ENCODE measurements at regions not wholly inside any gene's neighbourhood (a gene's known extent, or its start where the extent isn't known, plus 50 kb on each side); places are given as distances from the start of the nearest gene placed in this dataset.

DNA sequence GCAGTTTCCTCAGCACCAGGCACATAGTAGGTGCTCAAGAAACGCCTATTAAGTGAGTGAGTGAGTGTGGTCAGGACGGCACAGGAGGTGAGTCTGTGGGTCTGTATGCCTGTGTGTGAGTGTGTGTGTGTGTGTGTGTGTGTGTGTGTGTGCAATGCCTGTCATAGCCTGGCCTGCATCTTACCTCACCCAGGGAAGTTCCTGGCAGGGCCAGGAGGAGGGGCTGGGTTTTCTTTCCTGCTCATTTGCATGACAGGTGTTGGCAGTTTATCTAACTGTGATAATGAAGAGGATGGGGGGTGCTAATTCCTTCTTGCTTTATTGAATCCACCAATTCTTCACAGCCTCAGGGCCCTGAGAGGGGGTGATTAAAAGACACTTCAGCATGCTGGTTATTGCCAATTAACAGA lies 146.7 kb upstream of the MLN start:
- Histone ChIP-seq H3K27me3 (ENCODE audit: insufficient read depth, low read depth, severe bottlenecking) (no peaks in the 10 kb centered on the region), H3K9me3 (ENCODE audit: severe bottlenecking) (no peaks in the 10 kb centered on the region), H3K4me3 (ENCODE audit: low read depth, low read length) (no peak overlapping the region), H3K36me3 (no peaks in the 10 kb centered on the region), H3K27ac (no peak overlapping the region)
- no peak for DNase-seq
- TF ChIP-seq, protein P1, sequence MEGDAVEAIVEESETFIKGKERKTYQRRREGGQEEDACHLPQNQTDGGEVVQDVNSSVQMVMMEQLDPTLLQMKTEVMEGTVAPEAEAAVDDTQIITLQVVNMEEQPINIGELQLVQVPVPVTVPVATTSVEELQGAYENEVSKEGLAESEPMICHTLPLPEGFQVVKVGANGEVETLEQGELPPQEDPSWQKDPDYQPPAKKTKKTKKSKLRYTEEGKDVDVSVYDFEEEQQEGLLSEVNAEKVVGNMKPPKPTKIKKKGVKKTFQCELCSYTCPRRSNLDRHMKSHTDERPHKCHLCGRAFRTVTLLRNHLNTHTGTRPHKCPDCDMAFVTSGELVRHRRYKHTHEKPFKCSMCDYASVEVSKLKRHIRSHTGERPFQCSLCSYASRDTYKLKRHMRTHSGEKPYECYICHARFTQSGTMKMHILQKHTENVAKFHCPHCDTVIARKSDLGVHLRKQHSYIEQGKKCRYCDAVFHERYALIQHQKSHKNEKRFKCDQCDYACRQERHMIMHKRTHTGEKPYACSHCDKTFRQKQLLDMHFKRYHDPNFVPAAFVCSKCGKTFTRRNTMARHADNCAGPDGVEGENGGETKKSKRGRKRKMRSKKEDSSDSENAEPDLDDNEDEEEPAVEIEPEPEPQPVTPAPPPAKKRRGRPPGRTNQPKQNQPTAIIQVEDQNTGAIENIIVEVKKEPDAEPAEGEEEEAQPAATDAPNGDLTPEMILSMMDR (IDR thresholded peaks at IDR 0.05; ENCODE audit: low read depth, low read length), result no peak

DNA sequence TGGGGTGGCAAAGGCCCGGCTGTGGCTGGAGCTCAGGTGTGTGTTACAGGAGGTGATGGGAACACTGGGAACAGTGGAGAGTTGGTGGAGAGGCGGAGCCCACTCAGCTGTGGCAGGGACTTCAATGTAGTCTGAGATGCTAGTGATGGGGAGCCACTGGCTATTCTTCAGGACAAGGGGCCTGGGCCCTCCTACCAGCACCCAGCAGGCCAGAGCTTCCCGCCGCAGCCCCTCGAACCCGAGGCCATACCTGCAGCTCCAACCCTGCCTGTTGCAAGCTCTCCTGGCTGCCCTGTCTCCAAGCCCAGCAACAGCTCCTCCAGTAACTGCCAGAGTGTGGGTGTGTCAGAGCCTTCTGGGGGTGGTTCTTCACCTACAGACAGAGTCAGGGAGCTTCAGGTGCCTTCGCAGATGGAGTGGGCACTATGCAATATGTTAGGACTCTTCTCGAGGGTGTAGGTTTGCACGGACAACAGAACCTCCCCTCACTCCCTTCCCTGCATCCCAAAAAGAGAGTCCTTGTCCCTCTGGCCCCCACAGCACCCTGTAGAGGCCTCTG lies 146.2 kb upstream of the MLN start:
- Histone ChIP-seq H3K27ac (no peak overlapping the region), H3K4me3 (ENCODE audit: low read depth, low read length) (no peak overlapping the region), H3K27me3 (ENCODE audit: insufficient read depth, low read depth, severe bottlenecking) (no peaks in the 10 kb centered on the region), H3K36me3 (no peaks in the 10 kb centered on the region), H3K9me3 (ENCODE audit: severe bottlenecking) (no peaks in the 10 kb centered on the region)
- DNase-seq, result no peak
- TF ChIP-seq, protein P1 (IDR thresholded peaks at IDR 0.05; ENCODE audit: low read depth, low read length), result no peak

DNA sequence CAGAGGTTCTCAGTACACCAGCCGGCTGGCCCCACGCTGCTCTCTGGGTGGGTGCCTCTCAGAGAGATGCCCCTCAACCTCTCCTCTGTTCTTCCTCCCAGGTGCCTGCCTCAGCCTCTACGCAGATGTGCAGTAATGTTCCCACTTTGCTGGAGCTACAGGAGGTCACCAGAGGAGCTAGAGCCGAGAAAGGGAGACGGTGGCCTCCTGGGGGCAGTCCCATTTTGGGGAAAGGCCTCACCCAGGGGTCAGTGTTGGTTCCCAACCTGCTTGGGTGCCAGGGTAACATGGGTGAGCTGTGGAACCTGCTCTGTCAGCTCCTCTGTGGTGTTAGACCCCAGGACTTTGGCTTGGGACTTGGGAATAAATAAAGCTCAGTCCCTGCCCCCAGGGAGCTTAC lies 145.3 kb upstream of the MLN start:
- no peak for DNase-seq
- Histone ChIP-seq H3K9me3 (ENCODE audit: severe bottlenecking) (no peaks in the 10 kb centered on the region), H3K27ac (no peak overlapping the region), H3K36me3 (no peaks in the 10 kb centered on the region), H3K4me3 (ENCODE audit: low read depth, low read length) (no peak overlapping the region), H3K27me3 (ENCODE audit: insufficient read depth, low read depth, severe bottlenecking) (no peaks in the 10 kb centered on the region)
- TF ChIP-seq, protein P1 (IDR thresholded peaks at IDR 0.05; ENCODE audit: low read depth, low read length), result no peak

GRCh38 chr6:33947916-33948594 lies 144.3 kb upstream of the MLN start:
- no peaks in the 10 kb centered on the region for H3K9me3 ChIP-seq (ENCODE audit: severe bottlenecking)
- TF ChIP-seq, protein P1 (IDR thresholded peaks at IDR 0.05; ENCODE audit: low read depth, low read length), result no peak
- H3K27me3 ChIP-seq (ENCODE audit: insufficient read depth, low read depth, severe bottlenecking), result no peaks in the 10 kb centered on the region
- H3K4me3 ChIP-seq (ENCODE audit: low read depth, low read length), result no peak overlapping the region
- H3K27ac ChIP-seq, result no peak overlapping the region
- H3K36me3 ChIP-seq, result no peaks in the 10 kb centered on the region
- DNase-seq, result no peak

DNA sequence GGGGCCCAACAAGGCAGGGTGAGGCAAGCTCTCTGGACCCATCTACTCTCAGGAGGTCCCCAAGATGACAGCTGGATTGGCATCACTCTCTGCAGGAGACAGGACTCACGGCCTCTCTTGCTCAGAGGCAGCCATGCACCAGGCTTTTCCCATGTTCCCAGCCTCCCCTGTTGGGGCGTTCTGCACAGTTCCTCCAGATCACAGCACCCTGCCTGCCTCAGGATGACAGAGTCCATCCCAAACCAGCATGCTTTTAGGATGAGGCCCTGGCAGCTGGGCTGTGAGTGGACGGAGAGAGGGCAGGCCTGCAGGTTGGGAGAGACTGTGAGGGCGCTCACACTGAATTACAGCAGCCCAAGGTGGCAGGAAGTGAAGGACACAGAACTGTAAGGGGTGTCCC lies 143.2 kb upstream of the MLN start:
- Histone ChIP-seq H3K4me3 (ENCODE audit: low read depth, low read length) (no peak overlapping the region), H3K36me3 (no peaks in the 10 kb centered on the region), H3K27ac (no peak overlapping the region), H3K9me3 (ENCODE audit: severe bottlenecking) (no peaks in the 10 kb centered on the region), H3K27me3 (ENCODE audit: insufficient read depth, low read depth, severe bottlenecking) (no peaks in the 10 kb centered on the region)
- TF ChIP-seq, protein P1 (IDR thresholded peaks at IDR 0.05; ENCODE audit: low read depth, low read length), result no peak
- DNase-seq, result no peak

DNA sequence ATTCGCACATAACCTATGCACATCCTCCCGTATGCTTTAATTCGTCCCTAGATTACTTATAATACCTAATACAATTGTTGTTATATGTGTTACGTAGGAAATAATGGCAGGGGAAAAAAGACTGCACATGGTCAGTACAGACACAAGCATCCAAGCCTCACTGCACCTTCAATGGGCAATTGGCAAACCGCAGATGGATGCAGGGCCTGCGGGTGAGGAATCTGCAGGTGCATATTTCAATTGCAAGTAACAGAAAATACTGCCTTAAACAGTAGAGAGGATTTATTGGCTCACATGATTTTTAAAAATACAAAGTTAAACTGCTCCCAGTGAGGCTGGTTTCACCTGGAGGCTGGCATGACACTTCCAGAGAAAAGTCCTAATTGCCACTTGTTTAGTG lies 142.1 kb upstream of the MLN start:
- H3K9me3 ChIP-seq (ENCODE audit: severe bottlenecking), result no peaks in the 10 kb centered on the region
- H3K36me3 ChIP-seq, result no peaks in the 10 kb centered on the region
- no peak for DNase-seq
- no peak overlapping the region for H3K27ac ChIP-seq
- H3K27me3 ChIP-seq (ENCODE audit: insufficient read depth, low read depth, severe bottlenecking), result no peaks in the 10 kb centered on the region
- no peak overlapping the region for H3K4me3 ChIP-seq (ENCODE audit: low read depth, low read length)
- TF ChIP-seq, protein P1 (IDR thresholded peaks at IDR 0.05; ENCODE audit: low read depth, low read length), result no peak

All from WERI-Rb-1 (cell line).